GM06990 (cell line): ENCODE measurements at regions not wholly inside any gene's neighbourhood (a gene's known extent, or its start where the extent isn't known, plus 50 kb on each side); places are given as distances from the start of the nearest gene placed in this dataset.

Experiments
- DNase-seq: peaks from one replicate; pipeline ENCODE4 v3.0.0-alpha.2; 2011; ENCODE audit not compliant: insufficient read length; ENCODE audit errors: extremely low read depth
- H3K27me3 ChIP-seq: replicated peaks from 2 replicates; pipeline ENCODE4 v1.6.0; 2011; ENCODE audit warnings: low read length; ENCODE audit not compliant: control insufficient read depth, insufficient read depth
- H3K36me3 ChIP-seq: 2 replicates; pipeline ENCODE4 v1.5.1; 2011; ENCODE audit warnings: low read length; ENCODE audit not compliant: control insufficient read depth, insufficient read depth
- H3K4me3 ChIP-seq: replicated peaks from 2 replicates; pipeline ENCODE4 v1.5.1; 2011; ENCODE audit warnings: low read depth, mild to moderate bottlenecking, control low read depth, low read length
- TF ChIP-seq, protein P1 (sequence below): IDR thresholded peaks from 2 replicates; pipeline ENCODE4 v1.5.1; 2011; ENCODE audit warnings: low read length, control low read depth, mild to moderate bottlenecking, inconsistent platforms; ENCODE audit not compliant: insufficient read depth, poor library complexity, severe bottlenecking

DNA sequence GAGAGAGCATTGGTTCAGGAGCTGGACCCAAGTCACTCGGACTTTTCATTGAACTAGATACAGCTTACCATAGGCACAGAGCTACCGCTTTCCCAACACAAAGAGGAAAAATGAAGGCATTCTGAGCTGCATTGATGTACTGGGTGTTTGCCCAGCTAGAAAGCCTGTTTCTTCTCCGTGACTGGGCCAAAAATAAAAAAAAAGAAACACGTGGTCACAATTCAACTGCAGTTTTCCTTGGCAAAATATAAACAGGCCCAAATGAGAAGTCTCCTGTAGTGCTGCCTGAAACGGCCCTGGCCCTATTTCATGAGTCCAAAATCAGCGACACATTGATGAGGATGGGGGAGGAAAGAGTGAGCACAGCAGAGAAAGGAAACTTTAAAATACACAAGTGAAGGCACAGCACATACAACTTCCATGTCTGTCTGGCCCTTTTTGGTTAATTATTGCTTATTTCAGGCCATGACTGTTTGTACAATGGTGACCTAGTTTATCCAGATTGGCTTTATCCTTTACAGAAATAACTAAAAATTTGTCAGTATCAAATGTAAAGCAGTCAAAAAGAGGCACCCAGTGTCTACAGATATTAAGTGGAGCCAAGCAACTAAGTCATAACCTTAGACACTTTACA, 179.7 kb downstream of the ICOS start:
- no peak for DNase-seq
- Histone ChIP-seq H3K36me3 (no peaks in the 10 kb centered on the region), H3K27me3 (no peaks in the 10 kb centered on the region; the same call in 1 of the 2 replicates), H3K4me3 (no peak overlapping the region)
- TF ChIP-seq, protein P1, sequence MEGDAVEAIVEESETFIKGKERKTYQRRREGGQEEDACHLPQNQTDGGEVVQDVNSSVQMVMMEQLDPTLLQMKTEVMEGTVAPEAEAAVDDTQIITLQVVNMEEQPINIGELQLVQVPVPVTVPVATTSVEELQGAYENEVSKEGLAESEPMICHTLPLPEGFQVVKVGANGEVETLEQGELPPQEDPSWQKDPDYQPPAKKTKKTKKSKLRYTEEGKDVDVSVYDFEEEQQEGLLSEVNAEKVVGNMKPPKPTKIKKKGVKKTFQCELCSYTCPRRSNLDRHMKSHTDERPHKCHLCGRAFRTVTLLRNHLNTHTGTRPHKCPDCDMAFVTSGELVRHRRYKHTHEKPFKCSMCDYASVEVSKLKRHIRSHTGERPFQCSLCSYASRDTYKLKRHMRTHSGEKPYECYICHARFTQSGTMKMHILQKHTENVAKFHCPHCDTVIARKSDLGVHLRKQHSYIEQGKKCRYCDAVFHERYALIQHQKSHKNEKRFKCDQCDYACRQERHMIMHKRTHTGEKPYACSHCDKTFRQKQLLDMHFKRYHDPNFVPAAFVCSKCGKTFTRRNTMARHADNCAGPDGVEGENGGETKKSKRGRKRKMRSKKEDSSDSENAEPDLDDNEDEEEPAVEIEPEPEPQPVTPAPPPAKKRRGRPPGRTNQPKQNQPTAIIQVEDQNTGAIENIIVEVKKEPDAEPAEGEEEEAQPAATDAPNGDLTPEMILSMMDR, result no peak

DNA sequence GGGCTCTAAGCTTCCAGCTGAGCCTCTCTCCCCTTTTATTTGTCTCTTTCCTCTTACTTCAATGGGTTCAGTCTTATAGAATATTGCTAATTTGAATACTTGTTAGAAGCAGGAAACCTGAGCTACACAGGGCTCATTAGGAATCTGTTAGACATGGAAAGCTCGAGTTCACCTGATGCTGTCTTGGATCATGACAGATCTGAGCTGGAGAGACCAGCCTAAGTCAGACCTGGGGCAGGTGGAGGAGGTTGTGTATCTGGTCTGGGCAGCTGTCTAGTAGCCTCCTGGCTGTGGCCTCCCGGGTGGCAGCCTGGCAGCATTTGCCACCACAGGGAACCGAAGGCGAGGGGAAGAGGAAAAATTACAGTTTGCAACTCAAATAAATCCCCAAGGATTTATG, 185.9 kb downstream of the ICOS start:
- Histone ChIP-seq H3K4me3 (no peak overlapping the region), H3K36me3 (no peaks in the 10 kb centered on the region), H3K27me3 (no peaks in the 10 kb centered on the region; the same call in 1 of the 2 replicates)
- no peak for DNase-seq
- TF ChIP-seq, protein P1, result no peak

DNA sequence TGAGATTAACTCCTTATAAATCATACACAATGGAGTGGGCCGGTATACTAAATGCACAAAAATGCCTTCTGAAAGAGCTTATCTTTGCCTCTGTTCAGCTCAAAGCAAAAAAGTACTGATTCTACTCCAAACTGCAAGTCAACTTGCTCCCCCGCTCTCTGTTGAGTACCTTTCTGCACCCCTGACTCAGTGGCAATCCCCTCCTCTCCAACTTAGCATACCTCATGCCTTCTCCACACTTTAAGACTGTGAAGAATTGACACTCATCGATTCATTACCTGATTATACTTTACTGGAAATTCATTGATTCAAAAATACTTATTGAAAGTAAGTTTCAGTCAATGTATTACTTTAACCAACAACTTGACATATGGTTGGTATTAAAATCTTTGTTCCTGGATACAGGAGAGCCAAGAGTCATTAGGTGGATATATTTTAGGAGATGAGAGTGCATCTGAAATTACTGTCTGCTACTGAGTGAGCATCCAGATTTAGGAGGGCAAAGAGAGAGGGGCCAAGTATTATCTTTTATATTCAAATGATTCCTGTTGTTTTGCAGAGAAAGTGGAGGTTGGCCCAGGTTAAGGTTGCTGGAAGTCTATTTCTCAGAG, 187.7 kb downstream of the ICOS start:
- Histone ChIP-seq H3K4me3 (no peak overlapping the region), H3K27me3 (no peaks in the 10 kb centered on the region), H3K36me3 (no peaks in the 10 kb centered on the region)
- TF ChIP-seq, protein P1, result no peak
- DNase-seq, result no peak

DNA sequence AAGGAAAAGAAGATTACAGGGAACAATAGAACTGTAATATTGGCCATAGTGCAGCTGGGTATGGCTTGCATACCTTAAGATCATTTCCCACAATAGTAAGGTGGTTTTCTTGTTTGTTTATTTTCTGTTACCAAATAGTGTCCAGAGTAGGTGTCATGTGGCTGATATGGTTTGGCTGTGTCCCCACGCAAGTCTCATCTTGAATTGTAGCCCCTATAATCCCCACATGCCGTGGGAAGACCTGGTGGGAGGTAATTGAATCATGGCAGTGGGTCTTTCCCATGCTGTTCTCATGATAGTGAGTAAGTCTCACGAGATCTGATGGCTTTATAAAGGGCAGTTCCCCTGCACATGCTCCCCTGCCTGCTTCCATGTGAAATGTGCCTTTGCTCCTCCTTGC, 190.1 kb downstream of the ICOS start:
- H3K27me3 ChIP-seq, result no peaks in the 10 kb centered on the region
- H3K36me3 ChIP-seq, result no peaks in the 10 kb centered on the region
- DNase-seq, result no peak
- no peak overlapping the region for H3K4me3 ChIP-seq
- TF ChIP-seq, protein P1, result no peak

DNA sequence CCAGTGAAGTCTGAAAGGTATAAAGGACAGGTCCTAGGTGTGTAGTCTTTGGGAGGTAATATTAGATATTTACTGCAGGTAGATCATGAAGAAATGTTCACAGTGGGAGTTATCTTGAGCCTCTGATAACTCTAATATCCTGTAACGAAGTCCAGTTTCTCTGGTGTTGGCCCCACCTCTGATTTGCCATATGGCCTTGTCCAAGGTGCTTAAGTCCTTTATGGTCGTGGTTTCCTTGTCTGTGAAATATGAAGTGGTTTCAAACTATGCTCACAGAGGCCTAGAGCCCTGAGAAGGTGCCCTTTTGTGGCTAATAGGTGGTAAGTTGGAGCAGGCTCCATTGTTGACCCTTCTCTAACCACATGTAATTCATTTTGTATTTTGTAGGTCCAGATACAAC, 190.7 kb downstream of the ICOS start:
- Histone ChIP-seq H3K4me3 (no peak overlapping the region), H3K36me3 (no peaks in the 10 kb centered on the region), H3K27me3 (no peaks in the 10 kb centered on the region)
- DNase-seq, result no peak
- TF ChIP-seq, protein P1, result no peak
